Neural cell (in vitro differentiated cells): ENCODE measurements at regions not wholly inside any gene's neighbourhood (a gene's known extent, or its start where the extent isn't known, plus 50 kb on each side); places are given as distances from the start of the nearest gene placed in this dataset.

Source experiments
- EP300 ChIP-seq: fragments of 450-650 bp; conservative IDR thresholded peaks from 2 replicates; pipeline ENCODE4 v1.6.1; 2014; ENCODE audit warnings: antibody characterized with exemption, mild to moderate bottlenecking, moderate library complexity; ENCODE audit not compliant: poor library complexity, severe bottlenecking
- EZH2 ChIP-seq: fragments of 200-600, 300-800 bp; shearing (Covaris generic), sonication (generic); IDR thresholded peaks from 2 replicates; pipeline ENCODE4 v1.6.1; 2014; ENCODE audit warnings: antibody characterized with exemption, low read length, borderline replicate concordance, mild to moderate bottlenecking; ENCODE audit not compliant: insufficient read depth, poor library complexity, severe bottlenecking
- POLR2AphosphoS5 ChIP-seq: IDR thresholded peaks from 2 replicates; pipeline ENCODE4 v1.6.1; 2012
- TF ChIP-seq, protein P1 (sequence below): fragments of 450-650 bp; IDR thresholded peaks from 2 replicates; pipeline ENCODE4 v1.5.1; 2014; ENCODE audit warnings: antibody characterized with exemption, mild to moderate bottlenecking, moderate library complexity; ENCODE audit not compliant: poor library complexity, severe bottlenecking
- TF ChIP-seq, protein P2 (sequence below): IDR thresholded peaks from 2 replicates; pipeline ENCODE4 v1.6.1; 2012; ENCODE audit warnings: borderline replicate concordance

DNA sequence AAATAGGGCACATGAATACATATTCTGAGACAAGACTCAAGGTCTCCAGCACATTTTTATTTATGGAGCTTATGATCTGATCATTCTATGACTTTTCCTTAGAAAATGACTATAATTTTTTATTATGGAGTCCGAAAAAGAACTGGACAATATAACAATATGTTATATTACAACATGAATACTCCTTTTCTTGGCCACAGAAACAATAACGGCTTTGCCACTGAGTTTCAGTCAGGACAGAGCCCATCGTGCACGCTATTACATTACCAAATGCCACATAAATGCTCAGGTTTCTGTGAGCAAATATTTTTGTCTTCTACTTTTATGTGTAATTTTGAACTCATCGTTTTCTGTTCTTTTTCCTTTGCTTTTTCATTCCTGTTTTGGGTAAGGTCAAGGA, 509.2 kb upstream of the ZEB2 start:
- TF ChIP-seq, protein P1, sequence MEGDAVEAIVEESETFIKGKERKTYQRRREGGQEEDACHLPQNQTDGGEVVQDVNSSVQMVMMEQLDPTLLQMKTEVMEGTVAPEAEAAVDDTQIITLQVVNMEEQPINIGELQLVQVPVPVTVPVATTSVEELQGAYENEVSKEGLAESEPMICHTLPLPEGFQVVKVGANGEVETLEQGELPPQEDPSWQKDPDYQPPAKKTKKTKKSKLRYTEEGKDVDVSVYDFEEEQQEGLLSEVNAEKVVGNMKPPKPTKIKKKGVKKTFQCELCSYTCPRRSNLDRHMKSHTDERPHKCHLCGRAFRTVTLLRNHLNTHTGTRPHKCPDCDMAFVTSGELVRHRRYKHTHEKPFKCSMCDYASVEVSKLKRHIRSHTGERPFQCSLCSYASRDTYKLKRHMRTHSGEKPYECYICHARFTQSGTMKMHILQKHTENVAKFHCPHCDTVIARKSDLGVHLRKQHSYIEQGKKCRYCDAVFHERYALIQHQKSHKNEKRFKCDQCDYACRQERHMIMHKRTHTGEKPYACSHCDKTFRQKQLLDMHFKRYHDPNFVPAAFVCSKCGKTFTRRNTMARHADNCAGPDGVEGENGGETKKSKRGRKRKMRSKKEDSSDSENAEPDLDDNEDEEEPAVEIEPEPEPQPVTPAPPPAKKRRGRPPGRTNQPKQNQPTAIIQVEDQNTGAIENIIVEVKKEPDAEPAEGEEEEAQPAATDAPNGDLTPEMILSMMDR = no peak
- TF ChIP-seq POLR2AphosphoS5 (no peak), EZH2 (no peak), EP300 (no peak)
- TF ChIP-seq, protein P2, sequence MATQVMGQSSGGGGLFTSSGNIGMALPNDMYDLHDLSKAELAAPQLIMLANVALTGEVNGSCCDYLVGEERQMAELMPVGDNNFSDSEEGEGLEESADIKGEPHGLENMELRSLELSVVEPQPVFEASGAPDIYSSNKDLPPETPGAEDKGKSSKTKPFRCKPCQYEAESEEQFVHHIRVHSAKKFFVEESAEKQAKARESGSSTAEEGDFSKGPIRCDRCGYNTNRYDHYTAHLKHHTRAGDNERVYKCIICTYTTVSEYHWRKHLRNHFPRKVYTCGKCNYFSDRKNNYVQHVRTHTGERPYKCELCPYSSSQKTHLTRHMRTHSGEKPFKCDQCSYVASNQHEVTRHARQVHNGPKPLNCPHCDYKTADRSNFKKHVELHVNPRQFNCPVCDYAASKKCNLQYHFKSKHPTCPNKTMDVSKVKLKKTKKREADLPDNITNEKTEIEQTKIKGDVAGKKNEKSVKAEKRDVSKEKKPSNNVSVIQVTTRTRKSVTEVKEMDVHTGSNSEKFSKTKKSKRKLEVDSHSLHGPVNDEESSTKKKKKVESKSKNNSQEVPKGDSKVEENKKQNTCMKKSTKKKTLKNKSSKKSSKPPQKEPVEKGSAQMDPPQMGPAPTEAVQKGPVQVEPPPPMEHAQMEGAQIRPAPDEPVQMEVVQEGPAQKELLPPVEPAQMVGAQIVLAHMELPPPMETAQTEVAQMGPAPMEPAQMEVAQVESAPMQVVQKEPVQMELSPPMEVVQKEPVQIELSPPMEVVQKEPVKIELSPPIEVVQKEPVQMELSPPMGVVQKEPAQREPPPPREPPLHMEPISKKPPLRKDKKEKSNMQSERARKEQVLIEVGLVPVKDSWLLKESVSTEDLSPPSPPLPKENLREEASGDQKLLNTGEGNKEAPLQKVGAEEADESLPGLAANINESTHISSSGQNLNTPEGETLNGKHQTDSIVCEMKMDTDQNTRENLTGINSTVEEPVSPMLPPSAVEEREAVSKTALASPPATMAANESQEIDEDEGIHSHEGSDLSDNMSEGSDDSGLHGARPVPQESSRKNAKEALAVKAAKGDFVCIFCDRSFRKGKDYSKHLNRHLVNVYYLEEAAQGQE = no peak
